AG10803 (cell line): ENCODE measurements at regions not wholly inside any gene's neighbourhood (a gene's known extent, or its start where the extent isn't known, plus 50 kb on each side); places are given as distances from the start of the nearest gene placed in this dataset.

Experiments used
- DNase-seq: peaks from one replicate; pipeline ENCODE4 v3.0.0; 2010; ENCODE audit warnings: low read depth
- H3K4me3 ChIP-seq: 2 replicates; pipeline ENCODE4 v1.5.1; 2011; ENCODE audit warnings: mild to moderate bottlenecking, low read length, control low read depth
- TF ChIP-seq, protein P1 (sequence below): conservative IDR thresholded peaks from 2 replicates; pipeline ENCODE4 v1.5.1; 2011; ENCODE audit warnings: mild to moderate bottlenecking, low read length, control low read depth, inconsistent platforms

DNA sequence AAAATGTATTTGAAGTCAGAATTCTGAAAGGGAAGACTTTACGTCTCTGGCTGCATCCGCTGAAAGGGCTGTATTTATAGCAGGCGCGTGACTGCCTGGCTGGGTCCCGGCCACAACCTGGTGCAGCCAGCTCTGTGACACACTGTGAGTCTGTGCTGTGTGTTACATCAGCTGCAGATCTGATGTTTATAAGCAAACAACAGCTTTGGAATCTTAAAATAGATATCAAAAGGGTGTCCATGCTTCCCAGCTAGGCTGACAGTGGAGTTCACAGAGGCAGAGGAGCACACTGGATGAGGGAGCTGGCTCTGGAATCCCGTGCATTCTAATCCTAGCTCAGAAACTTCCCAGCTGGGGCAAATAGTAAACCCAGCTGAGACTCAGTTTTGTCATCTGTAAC, 433.4 kb upstream of the BRINP1 start:
- H3K4me3 ChIP-seq, result no peak overlapping the region
- peak; percentile 89 for DNase-seq
- TF ChIP-seq, protein P1, sequence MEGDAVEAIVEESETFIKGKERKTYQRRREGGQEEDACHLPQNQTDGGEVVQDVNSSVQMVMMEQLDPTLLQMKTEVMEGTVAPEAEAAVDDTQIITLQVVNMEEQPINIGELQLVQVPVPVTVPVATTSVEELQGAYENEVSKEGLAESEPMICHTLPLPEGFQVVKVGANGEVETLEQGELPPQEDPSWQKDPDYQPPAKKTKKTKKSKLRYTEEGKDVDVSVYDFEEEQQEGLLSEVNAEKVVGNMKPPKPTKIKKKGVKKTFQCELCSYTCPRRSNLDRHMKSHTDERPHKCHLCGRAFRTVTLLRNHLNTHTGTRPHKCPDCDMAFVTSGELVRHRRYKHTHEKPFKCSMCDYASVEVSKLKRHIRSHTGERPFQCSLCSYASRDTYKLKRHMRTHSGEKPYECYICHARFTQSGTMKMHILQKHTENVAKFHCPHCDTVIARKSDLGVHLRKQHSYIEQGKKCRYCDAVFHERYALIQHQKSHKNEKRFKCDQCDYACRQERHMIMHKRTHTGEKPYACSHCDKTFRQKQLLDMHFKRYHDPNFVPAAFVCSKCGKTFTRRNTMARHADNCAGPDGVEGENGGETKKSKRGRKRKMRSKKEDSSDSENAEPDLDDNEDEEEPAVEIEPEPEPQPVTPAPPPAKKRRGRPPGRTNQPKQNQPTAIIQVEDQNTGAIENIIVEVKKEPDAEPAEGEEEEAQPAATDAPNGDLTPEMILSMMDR, result no peak

- no peak for DNase-seq
- TF ChIP-seq, protein P1, result no peak
- no peak overlapping the region for H3K4me3 ChIP-seq
Measured at GRCh38 chr9:119802133-119802532, 432.9 kb upstream of the BRINP1 start.

DNA sequence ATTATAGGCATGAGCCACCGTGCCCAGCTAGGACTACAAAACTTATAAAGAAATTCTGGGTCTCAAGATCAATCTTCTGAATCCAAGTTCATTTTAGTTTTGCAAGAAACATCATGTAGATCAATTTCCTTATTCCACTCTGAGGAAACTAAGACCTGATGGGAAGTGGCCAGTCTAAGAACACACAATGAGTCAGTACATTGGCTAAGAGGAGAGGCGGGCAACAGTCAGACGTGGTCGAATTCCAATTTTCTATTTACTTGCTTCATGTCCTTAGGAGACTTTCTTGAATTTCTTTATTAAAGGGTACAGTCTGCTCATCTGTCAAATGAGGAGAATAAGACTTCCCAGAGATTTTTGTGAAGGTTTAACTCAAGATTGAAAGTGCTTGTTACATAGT, 432.1 kb upstream of the BRINP1 start:
- H3K4me3 ChIP-seq, result no peak overlapping the region
- peak; percentile 70 for DNase-seq
- TF ChIP-seq, protein P1, result no peak

DNA sequence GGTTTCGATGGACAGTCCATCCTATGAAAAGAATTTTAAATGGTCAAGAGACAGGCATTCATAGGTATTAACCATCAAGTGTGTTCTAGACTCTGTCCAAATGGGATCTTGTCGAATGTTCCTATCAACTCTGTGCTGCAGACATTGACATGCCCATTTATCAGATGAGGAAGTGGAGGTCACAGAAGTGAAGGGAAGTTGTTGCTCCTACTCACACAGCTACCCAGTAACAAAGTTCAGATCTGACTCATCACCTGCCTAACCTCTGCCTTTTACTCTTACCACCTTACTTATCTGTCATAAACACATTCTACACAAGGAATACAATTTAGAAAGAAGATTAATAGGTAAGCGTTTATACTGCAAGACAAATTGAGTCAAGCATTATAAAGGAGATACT, 426.2 kb upstream of the BRINP1 start:
- H3K4me3 ChIP-seq, result no peak overlapping the region
- no peak for DNase-seq
- TF ChIP-seq, protein P1, result no peak

- no peak for DNase-seq
Measured at GRCh38 chr9:119794836-119795235, 425.6 kb upstream of the BRINP1 start.

DNA sequence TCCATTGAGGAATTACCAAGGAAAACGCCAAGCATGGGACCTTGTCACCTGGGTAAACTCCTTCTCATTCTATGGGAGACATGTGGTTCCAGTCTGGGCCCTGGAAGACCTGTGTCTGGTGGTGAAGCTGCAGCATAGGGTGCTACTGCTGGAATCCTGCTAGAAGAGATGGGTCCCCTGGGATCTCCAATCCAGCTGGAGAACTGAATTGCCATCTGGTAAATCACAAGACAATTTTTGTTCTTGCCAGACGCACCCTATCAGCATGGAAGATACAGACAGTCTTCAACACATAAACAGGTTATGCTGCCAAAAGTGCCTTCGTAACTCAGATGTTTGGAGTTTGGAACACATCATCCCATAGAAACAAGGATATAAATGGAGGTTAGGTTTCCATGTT, 424.0 kb upstream of the BRINP1 start:
- TF ChIP-seq, protein P1, result no peak
- no peak overlapping the region for H3K4me3 ChIP-seq
- peak; percentile 31 for DNase-seq

More at GRCh38 chr9:119794836-119795235, 425.6 kb upstream of the BRINP1 start:
- TF ChIP-seq, protein P1, result no peak
- no peak overlapping the region for H3K4me3 ChIP-seq

DNA sequence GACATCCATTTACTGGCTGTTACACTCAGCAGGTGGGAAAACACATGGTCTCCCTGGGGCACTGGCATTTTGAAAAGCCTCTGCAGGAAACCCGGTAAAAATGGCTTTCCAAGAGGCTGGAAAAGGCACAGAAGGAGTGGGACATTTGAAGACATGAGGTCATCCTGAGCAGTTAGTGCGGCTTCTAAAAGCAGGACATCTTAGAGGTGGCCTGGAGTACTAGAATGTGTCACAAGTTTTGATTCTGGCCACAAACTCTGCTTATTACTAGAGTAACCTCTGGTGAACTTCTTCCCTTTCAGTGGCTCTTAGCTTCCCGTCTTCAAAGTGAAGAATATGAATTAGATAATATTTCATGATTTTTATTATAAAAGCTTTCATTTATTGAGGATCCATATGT, 423.0 kb upstream of the BRINP1 start:
- H3K4me3 ChIP-seq, result no peak overlapping the region
- DNase-seq, result no peak
- TF ChIP-seq, protein P1, result no peak
